ENCODE measurements at regions not wholly inside any gene's neighbourhood (a gene's known extent, or its start where the extent isn't known, plus 50 kb on each side); places are given as distances from the start of the nearest gene placed in this dataset.

- Histone ChIP-seq H3K4me3 (ENCODE audit: low read depth, low read length) (no peak overlapping the region), H3K36me3 (no peaks in the 10 kb centered on the region), H3K27me3 (no peaks in the 10 kb centered on the region; the same call in 1 of the 2 replicates), H3K4me1 (no peaks in the 10 kb centered on the region), H3K9me3 (no peaks in the 10 kb centered on the region)
- TF ChIP-seq, protein P1, sequence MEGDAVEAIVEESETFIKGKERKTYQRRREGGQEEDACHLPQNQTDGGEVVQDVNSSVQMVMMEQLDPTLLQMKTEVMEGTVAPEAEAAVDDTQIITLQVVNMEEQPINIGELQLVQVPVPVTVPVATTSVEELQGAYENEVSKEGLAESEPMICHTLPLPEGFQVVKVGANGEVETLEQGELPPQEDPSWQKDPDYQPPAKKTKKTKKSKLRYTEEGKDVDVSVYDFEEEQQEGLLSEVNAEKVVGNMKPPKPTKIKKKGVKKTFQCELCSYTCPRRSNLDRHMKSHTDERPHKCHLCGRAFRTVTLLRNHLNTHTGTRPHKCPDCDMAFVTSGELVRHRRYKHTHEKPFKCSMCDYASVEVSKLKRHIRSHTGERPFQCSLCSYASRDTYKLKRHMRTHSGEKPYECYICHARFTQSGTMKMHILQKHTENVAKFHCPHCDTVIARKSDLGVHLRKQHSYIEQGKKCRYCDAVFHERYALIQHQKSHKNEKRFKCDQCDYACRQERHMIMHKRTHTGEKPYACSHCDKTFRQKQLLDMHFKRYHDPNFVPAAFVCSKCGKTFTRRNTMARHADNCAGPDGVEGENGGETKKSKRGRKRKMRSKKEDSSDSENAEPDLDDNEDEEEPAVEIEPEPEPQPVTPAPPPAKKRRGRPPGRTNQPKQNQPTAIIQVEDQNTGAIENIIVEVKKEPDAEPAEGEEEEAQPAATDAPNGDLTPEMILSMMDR (IDR thresholded peaks at IDR 0.05; ENCODE audit: low read depth, low read length), result no peak
- DNase-seq, result peak; percentile 31
These were observed 218.5 kb downstream of the NUAK1 start for GRCh38 chr12:105920161-105920684.

- TF ChIP-seq, protein P1 (IDR thresholded peaks at IDR 0.05; ENCODE audit: low read depth, low read length), result no peak
- no peaks in the 10 kb centered on the region for H3K4me1 ChIP-seq
- no peaks in the 10 kb centered on the region; the same call in 1 of the 2 replicates for H3K27me3 ChIP-seq
- H3K36me3 ChIP-seq, result no peaks in the 10 kb centered on the region
- no peaks in the 10 kb centered on the region for H3K9me3 ChIP-seq
- no peak overlapping the region for H3K4me3 ChIP-seq (ENCODE audit: low read depth, low read length)
- DNase-seq, result no peak
These were observed 217.7 kb downstream of the NUAK1 start for GRCh38 chr12:105921055-105921454.

GRCh38 chr12:105921872-105922669, 216.7 kb downstream of the NUAK1 start:
- Histone ChIP-seq H3K4me1 (no peaks in the 10 kb centered on the region), H3K36me3 (no peaks in the 10 kb centered on the region), H3K27me3 (no peaks in the 10 kb centered on the region; the same call in 1 of the 2 replicates), H3K4me3 (ENCODE audit: low read depth, low read length) (no peak overlapping the region), H3K9me3 (no peaks in the 10 kb centered on the region)
- DNase-seq, result no peak
- TF ChIP-seq, protein P1 (IDR thresholded peaks at IDR 0.05; ENCODE audit: low read depth, low read length), result no peak

- Histone ChIP-seq H3K4me3 (ENCODE audit: low read depth, low read length) (no peak overlapping the region), H3K36me3 (no peaks in the 10 kb centered on the region), H3K27me3 (no peaks in the 10 kb centered on the region; the same call in 1 of the 2 replicates), H3K9me3 (no peaks in the 10 kb centered on the region), H3K4me1 (no peaks in the 10 kb centered on the region)
- TF ChIP-seq, protein P1 (IDR thresholded peaks at IDR 0.05; ENCODE audit: low read depth, low read length), result no peak
- DNase-seq, result no peak
These were observed 216.1 kb downstream of the NUAK1 start for GRCh38 chr12:105922670-105923102.

- Histone ChIP-seq H3K4me1 (no peaks in the 10 kb centered on the region), H3K4me3 (ENCODE audit: low read depth, low read length) (no peak overlapping the region), H3K9me3 (no peaks in the 10 kb centered on the region), H3K27me3 (no peaks in the 10 kb centered on the region; the same call in 1 of the 2 replicates), H3K36me3 (no peaks in the 10 kb centered on the region)
- TF ChIP-seq, protein P1 (IDR thresholded peaks at IDR 0.05; ENCODE audit: low read depth, low read length), result no peak
- no peak for DNase-seq
These were observed 214.1 kb downstream of the NUAK1 start for GRCh38 chr12:105924526-105925208.

Data from BE2C (cell line).